ENCODE measurements at regions not wholly inside any gene's neighbourhood (a gene's known extent, or its start where the extent isn't known, plus 50 kb on each side); places are given as distances from the start of the nearest gene placed in this dataset.

GRCh38 chr9:93391898-93392297, 59.6 kb upstream of the FAM120A start:
- Histone ChIP-seq H3K9me3 (ENCODE audit: control insufficient read depth, insufficient read depth, low read length) (no peaks in the 10 kb centered on the region), H3K27ac (ENCODE audit: insufficient read depth, low read length) (no peak overlapping the region), H2BK15ac (ENCODE audit: low read depth, low read length) (no peak overlapping the region), H3K4me1 (ENCODE audit: control insufficient read depth, insufficient read depth, low read length) (no peaks in the 10 kb centered on the region), H4K8ac (ENCODE audit: low read depth in 2 of 2, low read length in 2 of 2) (no peak overlapping the region), H3K9me1 (ENCODE audit: insufficient read depth, low read length) (no peaks in the 10 kb centered on the region), H4K20me1 (ENCODE audit: insufficient read depth, low read length) (no peaks in the 10 kb centered on the region), H3K27me3 (ENCODE audit: control insufficient read depth, insufficient read depth, low read length) (peaks cover 2% of the 10 kb centered on the region; the same call in 1 of the 2 replicates), H3K79me1 (ENCODE audit: low read depth in 1 of 2, low read length in 2 of 2) (no peaks in the 10 kb centered on the region), H3K4me3 (ENCODE audit: insufficient read depth, low read depth, low read length) (no peak overlapping the region), H3K18ac (ENCODE audit: low read depth, low read length) (no peak overlapping the region), H3K14ac (replicated peaks; ENCODE audit: low read depth, low read length) (no peak overlapping the region), H3K56ac (ENCODE audit: extremely low read depth, insufficient read depth, low read length) (no peak overlapping the region), H2BK5ac (ENCODE audit: low read depth, low read length, poor library complexity, severe bottlenecking) (no peak overlapping the region), H3K36me3 (ENCODE audit: control insufficient read depth, insufficient read depth, low read length) (no peaks in the 10 kb centered on the region), H2AK5ac (ENCODE audit: low read depth, low read length) (no peak overlapping the region), H4K5ac (ENCODE audit: low read depth, low read length) (no peak overlapping the region), H3K9ac (ENCODE audit: low read depth, low read length) (no peak overlapping the region), H3K4me2 (ENCODE audit: low read depth, low read length) (no peak overlapping the region), H2AFZ (replicated peaks; ENCODE audit: low read length, poor library complexity) (no peak overlapping the region), H2AK9ac (replicated peaks; ENCODE audit: low read depth, low read length, poor library complexity) (no peak overlapping the region), H2BK20ac (ENCODE audit: low read depth, low read length) (no peak overlapping the region), H3K23ac (ENCODE audit: low read depth, low read length) (no peak overlapping the region), H4K91ac (ENCODE audit: insufficient read depth, low read depth, low read length) (no peak overlapping the region), H3K4ac (ENCODE audit: low read depth, low read length) (no peak overlapping the region), H2BK120ac (ENCODE audit: low read depth, low read length) (no peak overlapping the region)
- no peak for ATAC-seq (ENCODE audit: low read depth)
- no TSS peak for BruUV-seq (replicated peaks)
- ChIA-PET CTCF (no interaction called here), POLR2A (ENCODE audit: unreplicated experiment) (no interaction called here)
- no peak for DNase-seq
- 33% methylated on average over 1 of the region's 6 CpGs; no CpG with 5 or more reads in 1 of the 2 experiments for WGBS, 2 experiments (ENCODE audit: extremely low coverage in 2 of 2, insufficient read length in 1 of 2)
- in situ Hi-C loops (cut with MboI; ENCODE audit: low sequenced_read_pairs) (no loop called here), dilution Hi-C loops (cut with HindIII; ENCODE audit: low sequenced_read_pairs, unreplicated experiment) (no loop called here), intact Hi-C loops (cut with micrococcal nuclease) (no loop called here)
- TF ChIP-seq BHLHE40 (IDR thresholded peaks at IDR 0.05; ENCODE audit: low read depth, low read length) (no peak), FOS (IDR thresholded peaks at IDR 0.05; ENCODE audit: low read depth, low read length) (no peak), CEBPB (IDR thresholded peaks at IDR 0.05; ENCODE audit: low read depth, low read length) (no peak), RFX5 (IDR thresholded peaks at IDR 0.05; ENCODE audit: low read depth, low read length) (no peak), RAD21 (IDR thresholded peaks at IDR 0.05; ENCODE audit: low read length) (no peak), MAFK (IDR thresholded peaks at IDR 0.05; ENCODE audit: low read depth, low read length) (no peak), ELK1 (IDR thresholded peaks at IDR 0.05; ENCODE audit: borderline replicate concordance, low read depth, low read length) (no peak), CTCF (conservative IDR thresholded peaks at IDR 0.05; ENCODE audit: low read depth, low read length) (no peak), MAZ (IDR thresholded peaks at IDR 0.05; ENCODE audit: borderline replicate concordance, low read depth, low read length) (no peak), USF2 (IDR thresholded peaks at IDR 0.05; ENCODE audit: low read depth, low read length) (no peak), NFE2L2 (IDR thresholded peaks at IDR 0.05; ENCODE audit: low read depth, low read length) (no peak), POLR2A (IDR thresholded peaks at IDR 0.05; ENCODE audit: low read depth, low read length) (no peak), SMC3 (IDR thresholded peaks at IDR 0.05; ENCODE audit: low read depth, low read length) (no peak), RCOR1 (IDR thresholded peaks at IDR 0.05; ENCODE audit: insufficient replicate concordance, low read length) (no peak), CHD1 (IDR thresholded peaks at IDR 0.05; ENCODE audit: low read depth, low read length) (no peak), MXI1 (IDR thresholded peaks at IDR 0.05; ENCODE audit: borderline replicate concordance, low read depth, low read length) (no peak)
